G401 (cell line): ENCODE measurements at regions not wholly inside any gene's neighbourhood (a gene's known extent, or its start where the extent isn't known, plus 50 kb on each side); places are given as distances from the start of the nearest gene placed in this dataset.
"Not testable (repeated sequence)": the region's sequence is repeated elsewhere in the genome, so short reads cannot be mapped to it uniquely, and the experiment has no call there.

Experiments
- DNase-seq: peaks from one replicate; pipeline ENCODE4 v3.0.0-alpha.2; 2015; ENCODE audit warnings: low spot score
- in situ Hi-C: cut with HindIII; loops from 2 replicates; pipeline ENCODE4 v1.10.0; 2016; ENCODE audit warnings: low sequenced_read_pairs, mixed read lengths

DNA sequence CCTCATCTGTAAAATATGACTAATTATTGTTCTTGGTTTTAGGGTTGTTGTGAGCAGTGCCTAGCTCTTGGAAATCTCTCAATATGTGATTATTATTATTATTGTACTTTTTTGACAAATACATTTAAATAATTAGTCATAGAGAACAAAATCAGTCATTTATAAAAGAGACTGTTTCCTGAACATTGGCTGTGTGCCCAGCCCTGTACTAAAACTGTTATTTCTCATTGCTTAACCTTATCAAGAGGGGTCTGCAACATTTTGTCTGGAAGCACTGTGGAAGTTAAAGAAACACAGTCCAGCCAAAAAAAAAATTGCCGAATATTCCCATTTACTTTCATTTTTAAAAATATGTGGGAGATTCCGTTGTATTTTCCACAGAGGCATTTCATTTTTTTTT lies 989.2 kb upstream of the SLIT2 start:
- DNase-seq, result no peak
- in situ Hi-C loops, result no loop called here

DNA sequence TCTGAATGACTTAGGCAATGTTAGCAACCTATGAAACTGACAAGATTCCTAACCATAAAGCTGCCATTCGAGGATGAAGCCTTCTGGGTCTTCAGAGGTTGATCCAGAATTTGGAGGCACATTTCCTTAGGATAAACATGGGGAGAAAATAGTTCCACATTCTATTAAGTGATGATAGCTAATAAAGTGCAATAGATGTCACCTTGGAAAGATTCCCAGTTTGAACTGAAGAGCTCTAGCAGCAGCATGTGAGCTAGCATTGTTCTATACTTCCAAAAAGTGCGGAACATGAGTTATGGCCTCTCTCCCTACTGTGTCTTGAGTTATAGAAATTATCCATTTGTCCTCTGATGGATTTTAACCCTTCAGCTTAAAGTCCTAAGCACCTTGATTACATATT lies 991.4 kb upstream of the SLIT2 start:
- in situ Hi-C loops, result no loop called here
- no peak for DNase-seq

DNA sequence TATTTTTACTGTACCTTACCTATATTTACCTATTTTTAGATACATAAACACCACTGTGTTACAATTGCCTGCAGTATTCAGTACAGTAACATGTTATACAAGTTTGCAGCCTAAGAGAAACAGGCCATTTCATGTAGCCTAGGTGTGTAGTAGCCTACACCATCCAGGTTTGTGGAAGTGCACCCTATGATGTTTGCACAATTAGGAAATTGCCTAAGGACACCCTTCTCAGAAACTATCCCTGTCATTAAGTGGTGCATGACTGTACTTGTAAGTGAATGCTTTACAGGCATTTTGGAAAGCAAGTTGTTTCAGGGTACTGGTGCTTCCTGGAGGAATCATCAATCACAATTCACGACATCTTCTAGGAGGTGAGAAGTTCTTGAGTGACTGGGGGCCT lies 991.8 kb upstream of the SLIT2 start:
- in situ Hi-C loops, result no loop called here
- DNase-seq, result no peak

DNA sequence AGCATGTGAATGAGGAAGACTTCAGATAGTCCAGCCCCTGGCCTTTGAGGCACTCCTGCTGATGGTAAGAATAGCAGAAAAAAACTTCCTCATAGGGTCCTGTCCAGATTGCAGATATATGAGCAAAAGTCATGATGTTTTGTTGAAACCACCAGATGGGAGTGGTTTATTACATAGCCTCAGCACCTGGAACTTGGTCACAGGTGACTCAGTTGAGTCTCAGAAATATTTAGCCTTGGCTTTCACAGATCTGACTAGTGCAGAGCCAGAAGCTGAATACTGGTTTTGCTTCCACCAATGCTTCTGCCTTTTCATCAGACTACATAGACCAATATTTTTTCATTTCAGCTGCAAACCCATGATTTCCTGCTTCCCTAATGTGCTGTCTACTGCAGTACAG lies 994.9 kb upstream of the SLIT2 start:
- in situ Hi-C loops, result no loop called here
- no peak for DNase-seq

DNA sequence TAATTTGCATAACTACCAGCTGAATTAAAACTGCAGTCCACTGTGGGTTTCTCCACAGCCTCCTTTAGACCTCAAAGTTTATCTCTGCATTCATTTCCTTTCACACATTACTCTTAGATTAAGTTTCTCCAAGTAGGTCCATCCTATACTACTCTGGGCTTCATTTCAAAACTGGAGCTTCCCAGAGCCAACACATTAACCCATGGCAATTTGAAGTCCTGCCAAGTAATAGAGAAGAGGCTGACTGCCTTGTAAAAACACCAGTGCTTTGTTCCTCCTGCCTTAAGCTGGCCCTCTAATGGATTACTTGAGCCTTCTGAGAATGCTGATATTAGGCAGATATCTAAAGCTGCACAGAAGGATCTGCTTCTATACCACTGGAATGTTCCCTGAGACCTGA lies 997.2 kb upstream of the SLIT2 start:
- DNase-seq, result no peak
- in situ Hi-C loops, result no loop called here

DNA sequence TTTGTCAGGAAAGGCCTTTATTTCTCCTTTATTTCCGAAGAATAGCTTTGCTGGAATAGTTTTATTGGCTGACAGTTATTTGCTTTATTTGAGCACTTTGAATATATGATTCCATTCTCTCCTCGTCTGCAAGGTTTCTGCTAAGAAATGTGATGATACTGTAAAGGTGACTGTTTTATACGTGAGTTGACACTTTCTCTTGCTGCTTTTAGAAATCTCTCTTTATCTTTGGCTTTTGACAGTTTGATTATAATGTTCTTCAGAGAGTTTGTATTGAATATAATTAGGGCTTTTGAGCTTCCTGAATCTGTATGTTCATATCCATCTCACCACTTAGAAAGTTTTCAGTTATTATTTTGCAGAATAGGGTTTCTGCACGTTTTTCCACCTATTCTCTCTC lies 1003.7 kb upstream of the SLIT2 start:
- in situ Hi-C loops, result no loop called here
- DNase-seq, result no peak

DNA sequence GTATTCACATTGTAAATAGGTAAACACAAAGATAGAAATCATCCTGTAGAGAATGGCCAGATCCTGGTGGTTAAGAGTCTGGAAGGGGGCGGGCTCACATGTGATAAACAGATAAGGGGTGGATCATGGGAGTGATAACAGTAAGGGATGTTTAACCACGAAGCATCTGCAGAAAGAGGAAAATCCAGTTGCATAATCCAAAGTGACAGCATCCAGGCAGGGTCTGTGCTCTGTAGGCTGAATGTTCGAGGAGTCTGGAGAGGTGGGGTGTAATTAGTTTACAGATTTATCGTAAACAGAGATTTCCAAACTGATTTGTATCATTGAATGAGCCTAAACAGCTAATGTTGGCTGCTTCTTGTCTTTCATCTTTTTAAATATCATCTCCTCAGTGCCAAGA lies 1009.8 kb upstream of the SLIT2 start:
- in situ Hi-C loops, result no loop called here
- no peak for DNase-seq

DNA sequence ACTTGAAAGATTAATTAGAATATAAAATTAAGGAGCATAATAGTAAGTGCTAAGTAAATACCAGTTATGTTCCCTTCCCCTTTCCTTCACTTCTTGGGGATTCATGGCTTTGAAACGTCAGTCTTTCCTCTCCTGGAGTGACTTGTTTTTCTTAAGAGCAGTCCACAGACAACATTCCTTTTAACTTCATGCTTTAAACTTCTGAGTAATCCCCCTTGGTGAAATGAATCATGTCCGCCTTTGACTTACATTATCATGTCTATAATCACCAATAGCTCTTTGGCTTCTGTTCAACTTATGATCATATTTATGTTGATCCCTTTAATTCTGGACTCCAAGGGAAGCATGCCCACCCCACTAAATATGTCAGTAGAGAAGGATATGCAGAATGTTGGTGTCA lies 1012.1 kb upstream of the SLIT2 start:
- DNase-seq, result no peak
- in situ Hi-C loops, result no loop called here

DNA sequence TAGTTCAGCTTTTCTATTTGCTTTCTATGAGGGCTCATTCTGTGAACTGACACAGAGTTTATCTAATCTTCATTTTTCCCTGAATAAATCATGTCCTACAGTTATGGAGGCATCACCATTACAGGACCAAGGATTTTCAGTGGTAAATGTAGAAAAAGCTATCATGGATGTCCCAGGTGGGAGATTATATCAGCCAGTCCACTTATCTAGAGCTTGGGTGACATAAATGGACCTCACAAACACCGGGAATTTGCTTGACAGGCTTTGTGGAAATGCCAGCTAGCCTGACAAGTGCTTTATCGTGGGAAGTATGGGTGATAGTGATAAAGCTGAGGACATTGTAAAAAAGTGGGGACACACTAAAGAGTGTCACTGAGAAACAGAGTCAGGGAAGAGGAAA lies 1015.2 kb upstream of the SLIT2 start:
- DNase-seq, result no peak
- in situ Hi-C loops, result no loop called here

DNA sequence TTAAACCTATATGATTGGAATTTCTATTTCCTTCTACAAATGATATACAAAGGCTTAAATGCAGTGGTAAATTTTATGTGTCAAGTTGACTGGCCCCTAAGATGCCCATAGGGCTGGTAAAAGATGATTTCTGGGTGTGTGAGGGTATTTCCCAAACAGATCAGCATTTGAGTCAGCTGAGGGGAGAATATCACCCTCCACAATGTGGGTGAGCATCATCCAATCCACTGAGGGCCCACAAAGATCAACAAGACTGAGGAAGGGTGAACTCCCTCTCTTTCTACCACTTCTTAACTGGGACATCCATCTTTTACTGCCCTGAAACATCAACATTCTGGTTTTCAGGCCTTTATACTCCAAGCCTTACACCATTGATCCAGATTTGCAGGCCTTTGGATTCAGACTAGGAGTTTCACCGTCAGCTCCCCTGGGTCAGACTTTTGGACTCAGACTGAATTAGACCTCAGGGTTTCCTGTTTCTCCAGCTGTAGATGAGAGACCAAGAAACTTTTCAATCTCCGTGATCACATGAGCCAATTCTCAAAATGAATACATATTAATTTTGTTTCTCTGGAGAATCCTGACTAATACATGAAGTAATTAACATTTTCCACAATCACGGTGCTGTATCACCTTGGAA lies 1020.7 kb upstream of the SLIT2 start:
- in situ Hi-C loops, result no loop called here

DNA sequence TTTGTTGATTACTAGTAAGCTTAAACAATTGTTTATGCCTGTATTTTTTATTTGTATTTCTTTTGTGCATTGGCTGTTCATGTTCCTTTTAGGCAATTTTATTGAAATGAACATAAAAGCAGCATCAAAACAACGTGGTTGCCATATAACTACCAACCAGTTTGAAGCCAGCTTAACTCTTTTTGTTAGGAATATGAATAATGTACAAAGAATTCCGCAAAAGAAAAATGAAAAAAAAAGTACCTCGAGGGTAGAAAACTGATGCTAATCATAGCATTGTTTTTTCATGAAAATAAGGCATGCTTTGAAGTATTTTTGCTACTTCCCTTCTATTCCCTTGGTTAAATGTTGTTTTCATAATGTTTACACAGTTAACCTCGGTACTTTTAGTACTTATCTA lies 1024.0 kb upstream of the SLIT2 start:
- no peak for DNase-seq
- in situ Hi-C loops, result no loop called here

More for the DNA sequence above, 1020.7 kb upstream of the SLIT2 start:
- no peak for DNase-seq

DNA sequence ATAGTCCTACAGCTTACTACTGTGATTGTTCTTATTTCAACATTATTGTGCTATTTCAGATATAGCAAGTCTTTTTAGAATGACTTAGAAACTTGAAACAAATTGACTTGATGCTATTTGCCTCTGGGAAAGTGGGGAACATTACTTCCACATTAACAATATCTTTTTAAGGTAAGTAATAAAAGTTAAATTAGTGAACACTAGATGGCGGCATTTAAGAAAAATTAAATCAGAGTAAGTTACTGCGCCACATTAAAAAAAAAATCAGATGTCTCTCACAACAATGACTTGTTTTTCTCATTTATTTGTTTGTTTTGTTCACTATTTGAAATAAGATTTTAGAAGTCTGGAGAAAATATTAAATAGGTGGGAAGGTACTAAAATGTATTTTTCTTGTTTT lies 1026.9 kb upstream of the SLIT2 start:
- DNase-seq, result peak; percentile 13
- in situ Hi-C loops, result no loop called here

DNA sequence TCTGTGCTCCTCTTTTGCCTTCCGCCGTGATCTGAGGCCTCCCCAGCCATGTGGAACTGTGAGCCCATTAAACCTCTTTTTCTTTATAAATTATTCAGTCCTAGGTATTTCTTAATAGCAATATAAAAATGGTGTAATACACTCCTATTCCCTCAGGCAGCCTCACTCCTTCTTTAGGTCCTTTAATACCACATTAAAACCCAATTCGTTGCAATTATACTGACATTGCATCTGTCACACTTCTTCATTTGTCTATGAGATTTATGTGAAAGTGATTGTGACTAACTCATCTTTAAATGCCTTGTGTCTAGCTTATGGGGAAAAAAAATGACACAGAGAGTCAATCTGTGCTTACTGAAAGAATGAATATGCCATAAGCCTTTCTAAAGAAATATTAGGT lies 1035.2 kb upstream of the SLIT2 start:
- DNase-seq, result no peak
- in situ Hi-C loops, result no loop called here

DNA sequence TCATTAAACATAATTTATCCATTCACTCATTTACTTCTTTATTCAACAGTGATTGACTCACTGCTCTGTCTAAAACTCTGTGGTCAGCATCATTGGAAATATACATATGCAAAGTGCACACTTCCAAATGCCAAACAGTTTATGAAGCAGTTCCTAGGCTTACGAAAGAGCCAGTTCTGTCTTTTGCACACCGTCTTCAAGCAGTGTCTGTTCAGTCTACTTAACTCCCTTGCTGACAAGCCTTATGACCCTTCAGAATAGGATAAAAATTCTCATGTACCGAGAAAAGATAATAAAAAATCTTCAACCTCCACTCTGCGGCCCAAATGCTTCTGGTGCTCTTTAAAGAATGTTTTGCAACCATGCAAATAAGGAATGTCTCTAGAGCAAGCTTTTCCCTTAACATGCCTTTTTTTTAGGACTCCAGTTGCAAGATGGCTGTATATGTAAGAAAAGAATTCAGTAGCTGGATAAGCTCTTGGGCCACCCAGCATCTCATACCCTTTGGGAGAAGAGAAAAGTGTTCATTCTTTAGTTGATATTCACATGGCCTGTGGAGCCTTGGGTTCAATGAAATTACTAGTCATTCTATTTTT lies 1037.0 kb upstream of the SLIT2 start:
- in situ Hi-C loops, result no loop called here

DNA sequence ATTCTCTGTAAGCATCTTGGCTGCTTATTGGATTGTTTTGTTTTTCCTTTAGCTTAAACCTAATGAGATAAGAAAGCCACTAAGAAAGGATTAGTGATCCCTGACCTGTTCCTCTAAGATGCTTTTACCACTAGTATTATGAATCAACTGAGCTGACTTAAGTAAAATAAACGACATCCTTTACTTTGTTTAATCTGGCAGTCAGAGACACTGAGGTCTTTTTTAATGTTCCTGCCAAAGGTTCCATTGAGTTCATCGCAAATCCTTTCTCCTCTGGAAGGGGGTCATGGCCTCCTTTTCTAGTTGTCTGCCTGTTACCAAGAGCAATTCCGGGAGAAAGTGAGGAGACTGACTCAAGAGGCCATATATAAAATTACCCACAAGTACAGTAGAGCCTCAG lies 1038.3 kb upstream of the SLIT2 start:
- DNase-seq, result no peak
- in situ Hi-C loops, result no loop called here

More for the DNA sequence above, 1037.0 kb upstream of the SLIT2 start:
- DNase-seq, result no peak

DNA sequence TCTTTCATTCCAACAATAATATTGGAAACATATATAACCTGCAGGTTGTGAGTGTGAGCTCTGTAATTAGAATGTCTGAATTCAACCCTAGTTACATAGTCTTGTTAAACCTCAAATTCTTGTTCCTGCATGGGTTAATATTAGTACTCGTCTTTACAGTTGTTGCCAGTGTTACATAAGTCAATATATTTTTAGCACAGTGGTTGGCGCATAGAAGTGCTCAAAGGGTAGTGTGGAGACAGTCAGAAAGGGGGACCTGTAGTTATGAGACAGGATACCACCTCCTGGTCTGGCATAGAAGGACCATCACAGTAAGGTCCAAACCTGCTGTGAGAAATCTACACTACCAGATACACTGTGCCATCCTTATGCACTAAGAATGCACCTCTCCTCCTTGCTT lies 1045.9 kb upstream of the SLIT2 start:
- in situ Hi-C loops, result no loop called here
- no peak for DNase-seq

DNA sequence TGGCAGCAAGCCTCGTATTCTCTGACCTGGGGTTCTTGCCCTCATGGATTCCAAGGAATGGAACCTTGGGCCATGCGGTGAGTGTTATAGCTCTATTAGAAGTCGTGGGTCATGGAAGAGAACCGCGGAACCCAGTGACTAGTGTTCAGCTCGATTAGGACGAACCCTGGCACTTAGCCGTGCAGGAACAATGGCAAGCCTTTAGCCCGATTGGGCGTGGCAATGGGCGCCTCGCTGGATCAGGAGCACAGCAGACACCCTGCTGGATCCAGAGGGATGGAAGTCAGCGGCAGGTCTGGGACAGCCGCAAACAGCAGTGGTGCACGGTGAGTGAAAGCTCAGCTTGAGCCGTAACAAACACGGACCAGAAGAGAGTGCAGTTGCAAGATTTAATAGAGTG lies 1053.9 kb upstream of the SLIT2 start:
- DNase-seq, in situ Hi-C loops: not testable (repeated sequence)

DNA sequence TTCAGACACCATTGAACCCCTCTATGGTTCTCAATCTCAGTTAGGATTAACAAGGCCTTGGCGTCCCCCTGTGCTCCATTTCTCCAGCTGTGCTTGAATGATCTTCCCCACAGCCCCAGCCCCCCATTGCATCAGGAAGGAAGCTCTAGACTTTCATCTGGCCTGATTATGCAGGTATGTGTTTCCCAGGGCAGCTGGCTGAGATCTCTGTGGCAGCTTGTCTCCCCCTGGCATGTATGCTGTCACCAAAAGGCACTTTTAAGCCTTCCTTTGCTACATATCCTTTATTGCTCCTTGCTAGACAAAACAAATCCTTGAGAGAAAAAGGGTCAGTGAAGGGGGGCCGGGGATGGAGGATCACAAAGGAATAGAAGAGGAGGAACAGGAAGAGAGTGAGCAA lies 1056.0 kb upstream of the SLIT2 start:
- in situ Hi-C loops, result no loop called here
- no peak for DNase-seq

DNA sequence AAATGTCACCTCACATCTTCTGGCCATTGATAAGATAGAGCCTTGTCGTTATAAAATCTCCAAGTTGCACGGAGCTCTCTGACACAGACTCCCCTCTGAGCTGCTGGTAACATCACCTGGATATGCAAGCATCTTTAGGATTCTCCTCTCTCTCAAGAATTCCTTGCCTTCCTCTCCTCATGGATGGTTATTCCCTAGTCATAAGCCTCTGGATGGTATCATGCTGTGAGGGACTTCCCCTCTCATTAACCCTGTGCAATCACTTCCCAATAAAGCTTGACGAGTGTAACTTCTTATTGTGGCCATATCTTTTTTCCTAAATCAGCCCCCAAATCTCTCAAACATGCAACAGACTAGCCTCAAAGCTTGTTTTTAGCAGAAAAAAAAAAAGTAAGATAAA lies 1057.0 kb upstream of the SLIT2 start:
- no peak for DNase-seq

DNA sequence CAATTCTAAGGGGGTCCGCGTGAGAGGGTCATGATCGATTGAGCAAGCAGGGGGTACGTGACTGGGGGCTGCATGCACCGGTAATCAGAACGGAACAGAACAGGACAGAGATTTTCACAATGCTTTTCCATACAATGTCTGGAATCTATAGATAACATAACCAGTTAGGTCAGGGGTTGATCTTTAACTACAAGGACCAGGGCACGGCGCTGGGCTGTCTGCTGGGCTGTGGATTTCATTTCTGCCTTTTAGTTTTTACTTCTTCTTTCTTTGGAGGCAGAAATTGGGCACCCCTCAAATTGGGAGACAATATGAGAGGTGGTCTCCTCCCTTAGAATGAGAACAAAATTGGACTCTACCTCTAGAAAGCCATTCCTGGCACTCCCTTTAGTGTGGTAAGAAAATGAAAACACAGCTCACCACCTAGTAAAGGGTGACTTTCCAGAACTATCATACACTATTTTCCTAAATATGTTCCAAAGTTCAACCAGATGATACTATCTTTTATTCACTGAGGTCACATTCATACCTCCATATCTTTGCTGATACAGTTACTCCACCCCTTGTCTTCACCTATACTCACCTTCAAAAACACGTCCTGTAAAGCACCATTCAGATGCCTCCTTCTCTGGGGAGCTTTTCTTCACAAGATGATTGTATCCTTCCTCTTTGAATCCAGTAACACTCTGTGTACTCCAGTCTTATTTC lies 1058.3 kb upstream of the SLIT2 start:
- in situ Hi-C loops, result no loop called here
- no peak for DNase-seq

More for the DNA sequence above, 1057.0 kb upstream of the SLIT2 start:
- in situ Hi-C loops, result no loop called here
